Heart right ventricle (tissue), 16 donors: ENCODE measurements at regions not wholly inside any gene's neighbourhood (a gene's known extent, or its start where the extent isn't known, plus 50 kb on each side); places are given as distances from the start of the nearest gene placed in this dataset.

Experiments used
- ATAC-seq, 8 donors: fragments of 200-7000 bp; cut with Tn5 transposase; one replicate each; pipeline ENCODE4 v1.9.1; 2020; ENCODE audit warnings: mild to moderate bottlenecking in 8 of 8, moderate library complexity in 8 of 8, moderate number of reproducible peaks in 1 of 8
- DNase-seq, 2 donors: peaks; one replicate each; pipeline ENCODE4 v3.0.0-alpha.2; 2020
- H3K27ac ChIP-seq, 10 donors: fragments of 200-600 bp; sonication (generic) in 2 of 10; one replicate each; pipeline versions ENCODE4 v1.5.0 to v1.8.0; 2020 to 2022; ENCODE audit warnings: mild to moderate bottlenecking in 3 of 10
- H3K27me3 ChIP-seq, 7 donors: fragments of 200-600 bp; one replicate each; pipeline ENCODE4 v1.8.0; 2021 to 2022; ENCODE audit warnings: mild to moderate bottlenecking in 2 of 7
- H3K36me3 ChIP-seq, 9 donors: fragments of 200-600 bp; sonication (generic) in 1 of 9; one replicate each; pipeline versions ENCODE4 v1.5.0 to v1.8.0; 2020 to 2022; ENCODE audit warnings: mild to moderate bottlenecking in 2 of 9
- H3K4me1 ChIP-seq, 9 donors: fragments of 200-600 bp; sonication (generic) in 1 of 9; one replicate each; pipeline versions ENCODE4 v1.5.0 to v1.8.0; 2020 to 2022; ENCODE audit warnings: mild to moderate bottlenecking in 4 of 9
- H3K4me3 ChIP-seq, 10 donors: fragments of 200-600 bp; sonication (generic) in 2 of 10; one replicate each; pipeline versions ENCODE4 v1.5.0 to v1.8.0; 2020 to 2022; ENCODE audit warnings: mild to moderate bottlenecking in 7 of 10, moderate library complexity in 2 of 10
- H3K9me3 ChIP-seq, 11 donors: fragments of 200-600 bp in 10 of 11; sonication (generic) in 2 of 11; one replicate each; pipeline versions ENCODE4 v1.5.0 to v1.8.0; 2013 to 2022; ENCODE audit warnings: mild to moderate bottlenecking in 2 of 11, control low read depth in 1 of 11, moderate library complexity in 1 of 11
- WGBS, 2 donors: extraction: QIAGEN DNeasy Blood & Tissue Kit; methylation state at CpG; one replicate each; pipeline ENCODE4 v1.1.7; 2013; ENCODE audit warnings: inconsistent platforms in 1 of 2; 5-methylcytosine and 5-hydroxymethylcytosine counted together
- intact Hi-C, 10 donors: fragments of 100-400 bp; cut with DNase I; formaldehyde crosslinking; loops; one replicate each; pipeline versions ENCODE4 v1.11.1 to v1.14.2; 2022
- TF ChIP-seq, protein P1 (sequence below), 9 donors: fragments of 200-600 bp; sonication (generic) in 2 of 9; IDR thresholded peaks; one replicate each; pipeline versions ENCODE4 v1.5.0 to v1.8.0; 2021 to 2022; ENCODE audit warnings: antibody characterized with exemption in 9 of 9, mild to moderate bottlenecking in 5 of 9, moderate library complexity in 1 of 9
- donor health status: Arrhythmogenic right ventricular cardiomyopathy.
- donor health status: ischemic (EF 13 %, LVEDD 7.1; RV severe dilation, severe dysfunction).
- donor health status: healthy with polysubstance abuse.
- donor health status: DM: no; HTN: yes; CAD: no.
- donor health status: DM: no; HTN: no; CAD: no.
- donor health status: ischemic (EF 25% LVEDD 6.9; RV normal size, moderate dysfunction).
- donor health status: ischemic (EF 25% LVEDD 5.7; RV mildly dilated, moderate dysfunction).
- donor health status: healthy.
- donor health status: DM: yes; HTN: yes; CAD: no.
- donor health status: Ischemic cardiomyopathy.
- donor health status: ischemic (EF 35%, LVEDD 5.7; RV mildly dilated, moderate dysfunction).
- donor health status: nonischemic (EF 11% LVEDD 7.7; RV severe dilation, severe dysfunction).
- donor health status: DM: yes; HTN: yes; CAD: no.
- donor health status: PGD.
- donor health status: ischemic (EF 29% LVEDD 5.4; RV normal size, mild dysfunction).
- donor health status: nonischemic (EF 23%, LVEDD 6.1; RV moderate dilation, normal function).

DNA sequence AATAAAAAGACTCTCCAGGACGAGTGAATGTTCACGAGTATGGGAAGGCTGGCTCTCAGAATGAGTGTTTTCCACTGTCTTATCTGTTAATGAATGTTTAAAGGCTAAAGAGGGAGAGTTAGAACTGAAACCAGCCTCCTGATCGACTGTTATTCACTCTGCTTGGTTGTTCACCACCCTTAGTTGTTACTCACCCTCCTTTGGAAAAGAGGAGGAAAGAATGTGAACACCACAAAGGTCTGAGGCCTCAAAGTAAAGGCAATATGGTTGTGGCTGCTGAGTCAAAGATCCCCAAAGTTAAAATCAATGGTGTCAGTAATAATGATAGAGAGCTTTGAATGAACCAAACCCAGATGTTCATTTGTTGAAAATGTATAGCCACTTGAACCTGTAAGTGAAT is 1793.2 kb upstream of the PCDH20 start:
- Histone ChIP-seq H3K27ac (no peak overlapping the region), H3K9me3 (peaks cover 0 to 9% (median 0%) of the 10 kb centered on the region in 11 donors), H3K27me3 (no peaks in the 10 kb centered on the region), H3K4me3 (no peak overlapping the region), H3K36me3 (no peaks in the 10 kb centered on the region), H3K4me1 (no peaks in the 10 kb centered on the region)
- TF ChIP-seq, protein P1, sequence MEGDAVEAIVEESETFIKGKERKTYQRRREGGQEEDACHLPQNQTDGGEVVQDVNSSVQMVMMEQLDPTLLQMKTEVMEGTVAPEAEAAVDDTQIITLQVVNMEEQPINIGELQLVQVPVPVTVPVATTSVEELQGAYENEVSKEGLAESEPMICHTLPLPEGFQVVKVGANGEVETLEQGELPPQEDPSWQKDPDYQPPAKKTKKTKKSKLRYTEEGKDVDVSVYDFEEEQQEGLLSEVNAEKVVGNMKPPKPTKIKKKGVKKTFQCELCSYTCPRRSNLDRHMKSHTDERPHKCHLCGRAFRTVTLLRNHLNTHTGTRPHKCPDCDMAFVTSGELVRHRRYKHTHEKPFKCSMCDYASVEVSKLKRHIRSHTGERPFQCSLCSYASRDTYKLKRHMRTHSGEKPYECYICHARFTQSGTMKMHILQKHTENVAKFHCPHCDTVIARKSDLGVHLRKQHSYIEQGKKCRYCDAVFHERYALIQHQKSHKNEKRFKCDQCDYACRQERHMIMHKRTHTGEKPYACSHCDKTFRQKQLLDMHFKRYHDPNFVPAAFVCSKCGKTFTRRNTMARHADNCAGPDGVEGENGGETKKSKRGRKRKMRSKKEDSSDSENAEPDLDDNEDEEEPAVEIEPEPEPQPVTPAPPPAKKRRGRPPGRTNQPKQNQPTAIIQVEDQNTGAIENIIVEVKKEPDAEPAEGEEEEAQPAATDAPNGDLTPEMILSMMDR (IDR thresholded peaks at IDR 0.05) = no peak
- WGBS, 2 donors = 48 to 52% methylated on average over 3 of the region's 3 CpGs
- DNase-seq (no peak), ATAC-seq (no peak)
- intact Hi-C loops = no loop called here

DNA sequence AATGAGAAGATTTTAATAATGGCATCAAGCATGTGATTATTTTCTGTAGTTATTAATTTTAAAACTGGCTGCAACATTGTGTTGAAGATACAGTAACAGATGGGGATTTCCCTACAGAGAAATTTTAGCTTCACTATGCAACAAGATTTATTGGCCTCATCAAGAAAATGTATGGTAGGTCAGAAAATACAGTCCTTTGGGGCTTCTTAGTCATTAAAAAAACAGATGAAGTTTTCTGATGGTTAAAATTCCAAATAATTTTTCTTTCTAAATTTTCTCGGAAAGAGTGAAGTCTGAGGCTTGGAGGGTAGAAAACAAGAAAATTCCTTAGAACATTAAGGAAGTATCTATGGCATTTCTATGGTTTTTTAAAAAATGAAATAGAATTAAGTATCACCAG is 1790.8 kb upstream of the PCDH20 start:
- DNase-seq (no peak), ATAC-seq (no peak)
- H3K9me3 ChIP-seq = peaks cover 0 to 9% (median 0%) of the 10 kb centered on the region in 11 donors
- TF ChIP-seq, protein P1 (IDR thresholded peaks at IDR 0.05) = no peak
- no peak overlapping the region for H3K4me3 ChIP-seq
- intact Hi-C loops = no loop called here
- H3K4me1 ChIP-seq = no peaks in the 10 kb centered on the region
- no peak overlapping the region for H3K27ac ChIP-seq
- H3K36me3 ChIP-seq = no peaks in the 10 kb centered on the region
- WGBS, 2 donors = 76 to 78% methylated on average over 1 of the region's 1 CpG
- H3K27me3 ChIP-seq = no peaks in the 10 kb centered on the region

GRCh38 chr13:63201493-63201892 is 1785.8 kb upstream of the PCDH20 start:
- H3K4me1 ChIP-seq = no peaks in the 10 kb centered on the region
- TF ChIP-seq, protein P1 (IDR thresholded peaks at IDR 0.05) = no peak
- H3K4me3 ChIP-seq = no peak overlapping the region
- H3K36me3 ChIP-seq = no peaks in the 10 kb centered on the region
- H3K9me3 ChIP-seq = peaks cover 0 to 10% (median 0%) of the 10 kb centered on the region in 11 donors
- intact Hi-C loops = no loop called here
- WGBS, 2 donors = 98% methylated on average over 1 of the region's 1 CpG
- no peak overlapping the region for H3K27ac ChIP-seq
- no peaks in the 10 kb centered on the region for H3K27me3 ChIP-seq
- ATAC-seq = no peak
- DNase-seq = no peak

DNA sequence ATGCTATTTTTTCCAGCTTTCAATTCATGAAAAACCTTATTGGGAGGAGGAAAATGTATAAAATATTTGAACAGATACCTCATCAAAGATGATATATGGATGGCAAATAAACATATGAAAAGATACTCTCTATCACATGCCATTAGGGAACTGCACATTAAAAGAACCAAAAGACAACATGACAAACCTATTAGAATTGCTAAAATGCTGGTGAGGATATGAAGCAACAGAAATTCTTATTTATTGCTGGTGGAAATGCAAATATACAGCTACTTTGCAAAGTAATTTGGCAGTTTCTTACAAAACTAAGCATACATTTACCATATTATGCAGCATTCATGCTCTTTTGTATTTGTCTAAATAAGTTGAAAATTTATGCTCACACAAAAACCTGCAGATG is 1783.9 kb upstream of the PCDH20 start:
- ATAC-seq (no peak), DNase-seq (no peak)
- Histone ChIP-seq H3K9me3 (peaks cover 0 to 16% (median 0%) of the 10 kb centered on the region in 11 donors), H3K36me3 (no peaks in the 10 kb centered on the region), H3K4me1 (no peaks in the 10 kb centered on the region), H3K27me3 (no peaks in the 10 kb centered on the region), H3K4me3 (no peak overlapping the region), H3K27ac (no peak overlapping the region)
- intact Hi-C loops = no loop called here
- TF ChIP-seq, protein P1 (IDR thresholded peaks at IDR 0.05) = no peak

DNA sequence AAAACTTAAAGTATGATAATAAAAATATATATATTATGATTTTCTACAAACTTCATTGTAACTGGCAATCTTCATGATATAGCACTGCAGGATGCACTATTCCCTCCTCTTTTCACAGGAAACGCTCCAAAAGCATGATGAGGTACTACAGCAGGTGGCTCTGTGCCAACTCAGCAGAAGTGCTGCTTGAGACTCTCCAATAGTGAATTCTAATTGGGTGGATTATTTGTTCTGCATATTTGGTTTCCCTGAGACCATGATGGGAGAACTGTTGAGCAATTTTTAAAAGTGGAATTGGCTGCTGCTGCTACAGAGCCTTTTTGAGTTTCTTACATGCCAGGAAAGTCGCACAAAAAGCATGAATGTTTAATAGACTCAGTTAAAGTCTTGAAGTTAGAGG is 1782.4 kb upstream of the PCDH20 start:
- Histone ChIP-seq H3K4me1 (no peaks in the 10 kb centered on the region), H3K27ac (no peak overlapping the region), H3K27me3 (no peaks in the 10 kb centered on the region), H3K4me3 (no peak overlapping the region), H3K36me3 (no peaks in the 10 kb centered on the region), H3K9me3 (peaks cover 0 to 10% (median 0%) of the 10 kb centered on the region in 11 donors)
- DNase-seq = no peak
- intact Hi-C loops = no loop called here
- WGBS, 2 donors = 55% methylated on average over 2 of the region's 2 CpGs
- no peak for ATAC-seq
- TF ChIP-seq, protein P1 (IDR thresholded peaks at IDR 0.05) = no peak
